Colonic mucosa (tissue), 4 donors: ENCODE measurements at regions not wholly inside any gene's neighbourhood (a gene's known extent, or its start where the extent isn't known, plus 50 kb on each side); places are given as distances from the start of the nearest gene placed in this dataset.

ENCODE experiments used
- DNase-seq: peaks from one replicate; pipeline ENCODE4 v3.0.0-alpha.2; 2020
- H3K27ac ChIP-seq: fragments of 200-600 bp; one replicate; pipeline ENCODE4 v1.8.0; 2021
- H3K27me3 ChIP-seq: fragments of 200-600 bp; one replicate; pipeline ENCODE4 v1.8.0; 2021
- H3K36me3 ChIP-seq: fragments of 200-600 bp; one replicate; pipeline ENCODE4 v1.8.0; 2021
- H3K4me1 ChIP-seq: fragments of 200-600 bp; one replicate; pipeline ENCODE4 v1.8.0; 2021; ENCODE audit warnings: mild to moderate bottlenecking
- H3K4me3 ChIP-seq: fragments of 200-600 bp; one replicate; pipeline ENCODE4 v1.8.0; 2021
- H3K9ac ChIP-seq, 2 donors: one replicate each; pipeline ENCODE4 v1.7.0; 2013; ENCODE audit warnings: control low read depth in 2 of 2, low read depth in 2 of 2, low read length in 2 of 2
- H3K9me3 ChIP-seq: fragments of 200-600 bp; one replicate; pipeline ENCODE4 v1.8.0; 2021
- CTCF ChIP-seq: fragments of 200-600 bp; IDR thresholded peaks from one replicate; pipeline ENCODE4 v1.8.0; 2022; ENCODE audit warnings: antibody characterized with exemption, mild to moderate bottlenecking
- intact Hi-C: fragments of 100-400 bp; cut with DNase I; formaldehyde crosslinking; loops from one replicate; pipeline ENCODE4 v1.14.1; 2022
- donor health status: healthy.
- donor health status: DM: no; HTN: no; CAD: no.
- donor health status: DM: no; HTN: no; CAD: no.

- H3K36me3 ChIP-seq = no peaks in the 10 kb centered on the region
- H3K27me3 ChIP-seq = no peaks in the 10 kb centered on the region
- no peak overlapping the region for H3K9ac ChIP-seq
- no peaks in the 10 kb centered on the region for H3K4me1 ChIP-seq
- intact Hi-C loops = no loop called here
- no peak for DNase-seq
- no peak for TF ChIP-seq CTCF
- no peak overlapping the region for H3K27ac ChIP-seq
- no peak overlapping the region for H3K4me3 ChIP-seq
- H3K9me3 ChIP-seq = no peaks in the 10 kb centered on the region
These were observed 77.3 kb upstream of the CXCR4 start for GRCh38 chr2:136195226-136195625.

GRCh38 chr2:136191041-136191440 is 73.1 kb upstream of the CXCR4 start:
- H3K4me1 ChIP-seq = no peaks in the 10 kb centered on the region
- H3K27me3 ChIP-seq = no peaks in the 10 kb centered on the region
- no peak for DNase-seq
- H3K36me3 ChIP-seq = no peaks in the 10 kb centered on the region
- no peak for TF ChIP-seq CTCF
- no peak overlapping the region for H3K4me3 ChIP-seq
- H3K9me3 ChIP-seq = no peaks in the 10 kb centered on the region
- no peak overlapping the region for H3K27ac ChIP-seq
- intact Hi-C loops = no loop called here
- no peak overlapping the region for H3K9ac ChIP-seq

- no peak for TF ChIP-seq CTCF
- Histone ChIP-seq H3K9me3 (no peaks in the 10 kb centered on the region), H3K36me3 (no peaks in the 10 kb centered on the region), H3K4me1 (no peaks in the 10 kb centered on the region), H3K27ac (no peak overlapping the region), H3K4me3 (no peak overlapping the region), H3K9ac (no peak overlapping the region), H3K27me3 (no peaks in the 10 kb centered on the region)
- no peak for DNase-seq
- intact Hi-C loops = no loop called here
These were observed 71.4 kb upstream of the CXCR4 start for GRCh38 chr2:136189221-136189782.

- no peak for DNase-seq
- no peaks in the 10 kb centered on the region for H3K9me3 ChIP-seq
- no peaks in the 10 kb centered on the region for H3K27me3 ChIP-seq
- no peaks in the 10 kb centered on the region for H3K4me1 ChIP-seq
- H3K9ac ChIP-seq = no peak overlapping the region
- H3K36me3 ChIP-seq = no peaks in the 10 kb centered on the region
- H3K4me3 ChIP-seq = no peak overlapping the region
- no peak for TF ChIP-seq CTCF
- intact Hi-C loops = no loop called here
- H3K27ac ChIP-seq = no peak overlapping the region
These were observed 70.1 kb upstream of the CXCR4 start for GRCh38 chr2:136188086-136188485.

- Histone ChIP-seq H3K36me3 (no peaks in the 10 kb centered on the region), H3K27ac (no peak overlapping the region), H3K9me3 (no peaks in the 10 kb centered on the region), H3K9ac (no peak overlapping the region), H3K27me3 (no peaks in the 10 kb centered on the region), H3K4me3 (no peak overlapping the region), H3K4me1 (no peaks in the 10 kb centered on the region)
- intact Hi-C loops = no loop called here
- TF ChIP-seq CTCF = no peak
- DNase-seq = no peak
These were observed 68.2 kb upstream of the CXCR4 start for GRCh38 chr2:136185981-136186776.
